GM06990 (cell line): ENCODE measurements at regions not wholly inside any gene's neighbourhood (a gene's known extent, or its start where the extent isn't known, plus 50 kb on each side); places are given as distances from the start of the nearest gene placed in this dataset.

Source experiments
- DNase-seq: peaks from one replicate; pipeline ENCODE4 v3.0.0-alpha.2; 2011; ENCODE audit not compliant: insufficient read length; ENCODE audit errors: extremely low read depth
- H3K27me3 ChIP-seq: replicated peaks from 2 replicates; pipeline ENCODE4 v1.6.0; 2011; ENCODE audit warnings: low read length; ENCODE audit not compliant: control insufficient read depth, insufficient read depth
- H3K36me3 ChIP-seq: 2 replicates; pipeline ENCODE4 v1.5.1; 2011; ENCODE audit warnings: low read length; ENCODE audit not compliant: control insufficient read depth, insufficient read depth
- H3K4me3 ChIP-seq: replicated peaks from 2 replicates; pipeline ENCODE4 v1.5.1; 2011; ENCODE audit warnings: low read depth, mild to moderate bottlenecking, control low read depth, low read length
- TF ChIP-seq, protein P1 (sequence below): IDR thresholded peaks from 2 replicates; pipeline ENCODE4 v1.5.1; 2011; ENCODE audit warnings: low read length, control low read depth, mild to moderate bottlenecking, inconsistent platforms; ENCODE audit not compliant: insufficient read depth, poor library complexity, severe bottlenecking

DNA sequence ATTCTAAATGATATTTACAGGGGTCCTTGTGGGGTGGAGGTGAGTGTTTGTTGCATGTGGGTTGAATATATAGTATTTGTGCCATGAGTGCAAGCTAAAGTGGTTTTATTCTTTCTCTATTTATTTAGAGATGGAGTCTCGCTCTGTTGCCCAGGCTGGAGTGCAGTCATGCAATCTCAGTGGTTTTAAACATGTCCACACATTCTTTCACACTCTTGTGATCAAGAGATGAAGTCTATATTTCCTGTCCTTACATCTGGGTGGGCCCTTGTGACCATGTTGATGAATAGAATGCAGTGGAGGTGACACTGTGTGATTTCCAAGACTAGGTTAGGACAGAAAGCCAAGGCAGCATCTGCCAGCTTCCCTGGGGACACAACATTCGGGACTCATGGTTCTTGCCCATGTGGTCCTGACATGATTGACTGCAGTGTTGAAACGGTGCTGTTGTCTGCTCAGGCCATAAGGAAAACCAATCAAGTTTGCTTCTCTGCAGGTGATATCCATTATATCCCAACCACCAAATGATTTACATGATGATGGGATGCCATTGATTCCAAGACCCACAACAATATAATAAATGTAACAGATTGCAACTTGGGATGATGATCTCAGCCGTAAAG is 172.6 kb downstream of the SUDS3 start:
- TF ChIP-seq, protein P1, sequence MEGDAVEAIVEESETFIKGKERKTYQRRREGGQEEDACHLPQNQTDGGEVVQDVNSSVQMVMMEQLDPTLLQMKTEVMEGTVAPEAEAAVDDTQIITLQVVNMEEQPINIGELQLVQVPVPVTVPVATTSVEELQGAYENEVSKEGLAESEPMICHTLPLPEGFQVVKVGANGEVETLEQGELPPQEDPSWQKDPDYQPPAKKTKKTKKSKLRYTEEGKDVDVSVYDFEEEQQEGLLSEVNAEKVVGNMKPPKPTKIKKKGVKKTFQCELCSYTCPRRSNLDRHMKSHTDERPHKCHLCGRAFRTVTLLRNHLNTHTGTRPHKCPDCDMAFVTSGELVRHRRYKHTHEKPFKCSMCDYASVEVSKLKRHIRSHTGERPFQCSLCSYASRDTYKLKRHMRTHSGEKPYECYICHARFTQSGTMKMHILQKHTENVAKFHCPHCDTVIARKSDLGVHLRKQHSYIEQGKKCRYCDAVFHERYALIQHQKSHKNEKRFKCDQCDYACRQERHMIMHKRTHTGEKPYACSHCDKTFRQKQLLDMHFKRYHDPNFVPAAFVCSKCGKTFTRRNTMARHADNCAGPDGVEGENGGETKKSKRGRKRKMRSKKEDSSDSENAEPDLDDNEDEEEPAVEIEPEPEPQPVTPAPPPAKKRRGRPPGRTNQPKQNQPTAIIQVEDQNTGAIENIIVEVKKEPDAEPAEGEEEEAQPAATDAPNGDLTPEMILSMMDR, result no peak
- no peak for DNase-seq
- Histone ChIP-seq H3K4me3 (no peak overlapping the region), H3K27me3 (no peaks in the 10 kb centered on the region), H3K36me3 (no peaks in the 10 kb centered on the region)

DNA sequence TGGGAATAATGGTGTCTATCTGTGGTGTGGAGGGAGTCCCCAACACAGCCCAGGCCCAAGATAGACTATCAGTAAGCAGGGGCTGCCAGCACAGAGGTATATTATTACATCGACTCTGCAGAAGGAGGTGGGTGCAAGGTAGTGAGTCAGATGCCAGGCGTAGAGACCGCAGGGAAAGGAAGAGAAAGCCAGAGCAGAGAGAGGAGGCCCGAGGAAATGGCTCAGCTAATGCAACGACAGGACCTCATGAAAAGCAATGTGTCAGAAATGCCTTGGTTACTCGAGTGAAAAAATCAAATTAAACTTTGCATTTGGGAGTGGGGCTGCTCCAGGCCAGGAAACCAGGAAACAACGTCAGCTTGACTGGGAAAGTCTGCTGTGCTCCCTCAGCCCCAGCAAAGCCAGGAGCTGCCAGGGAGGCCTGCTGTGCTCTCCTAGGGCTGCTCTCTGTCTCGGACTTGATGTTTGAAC is 173.2 kb downstream of the SUDS3 start:
- TF ChIP-seq, protein P1, result no peak
- Histone ChIP-seq H3K4me3 (no peak overlapping the region), H3K27me3 (no peaks in the 10 kb centered on the region), H3K36me3 (no peaks in the 10 kb centered on the region)
- DNase-seq, result no peak

DNA sequence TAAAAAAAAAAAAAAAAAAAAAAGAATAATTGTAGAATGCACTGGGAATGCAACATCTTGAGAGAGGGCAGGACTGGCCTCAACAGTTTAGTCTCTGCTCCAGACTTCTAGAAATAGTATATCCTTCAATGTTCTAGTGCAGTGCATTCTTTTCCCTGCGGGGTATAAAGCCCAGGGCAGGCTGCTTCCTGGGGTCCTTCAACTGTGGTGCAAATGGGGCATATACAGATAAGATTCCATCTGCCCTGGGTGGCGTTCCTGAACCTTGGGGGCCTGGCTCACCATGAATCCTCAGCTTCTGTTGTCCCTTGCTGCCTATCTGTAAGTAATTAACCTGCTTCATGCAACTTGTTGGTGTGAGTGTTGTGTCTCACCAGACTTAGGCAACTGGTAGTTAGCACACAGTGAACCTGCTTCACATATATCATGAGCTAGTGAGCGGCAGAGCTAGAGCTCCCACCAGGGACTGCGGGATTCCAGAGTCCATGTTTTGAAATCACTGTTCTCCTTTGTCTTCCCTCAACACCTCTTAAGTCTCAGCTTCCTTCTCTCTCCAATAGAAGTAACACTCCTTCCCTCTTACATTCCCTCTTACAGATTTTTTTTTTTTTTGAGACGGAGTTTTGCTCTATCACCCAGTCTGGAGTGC is 177.6 kb downstream of the SUDS3 start:
- no peak for DNase-seq
- TF ChIP-seq, protein P1, result no peak
- Histone ChIP-seq H3K27me3 (no peaks in the 10 kb centered on the region), H3K4me3 (no peak overlapping the region), H3K36me3 (no peaks in the 10 kb centered on the region)

DNA sequence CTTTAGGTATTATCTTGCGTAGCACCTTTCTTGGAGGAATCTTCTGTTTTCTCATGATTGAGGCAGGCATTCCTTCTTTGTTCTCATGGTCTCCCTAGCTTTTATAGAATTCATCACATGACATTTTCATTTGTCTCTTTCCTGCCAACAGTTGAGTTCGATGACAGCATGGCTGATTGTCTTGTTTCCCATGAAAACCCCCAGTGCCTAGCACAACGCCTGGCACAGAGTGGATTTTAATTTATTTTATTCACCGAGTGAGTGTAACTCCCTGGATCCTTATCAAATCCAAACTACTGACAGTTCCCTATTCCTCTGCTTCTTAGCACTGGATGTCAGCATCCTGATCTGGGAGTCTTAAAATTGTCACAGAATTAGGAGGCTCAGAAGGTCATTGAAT is 182.6 kb downstream of the SUDS3 start:
- Histone ChIP-seq H3K27me3 (no peaks in the 10 kb centered on the region), H3K36me3 (no peaks in the 10 kb centered on the region), H3K4me3 (no peak overlapping the region)
- no peak for DNase-seq
- TF ChIP-seq, protein P1, result no peak

DNA sequence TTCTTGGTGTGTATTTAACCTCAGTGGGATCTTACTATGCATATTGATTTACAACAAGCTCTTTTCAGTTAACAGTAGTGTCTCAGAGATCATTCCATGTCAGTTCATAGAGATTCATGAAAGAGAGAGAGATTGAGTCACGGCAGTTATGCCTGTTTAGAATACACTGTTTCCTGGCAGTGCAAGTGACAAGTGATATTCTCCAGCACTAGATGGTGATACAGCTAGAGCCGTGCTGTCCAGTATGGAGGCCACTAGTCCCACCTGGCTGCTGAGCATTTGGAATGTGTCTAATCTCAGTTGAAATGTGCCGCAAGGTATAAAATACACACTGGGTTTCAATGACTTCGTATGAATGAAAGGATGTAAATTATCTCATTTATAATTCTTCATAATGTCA is 184.4 kb downstream of the SUDS3 start:
- no peaks in the 10 kb centered on the region for H3K36me3 ChIP-seq
- no peak for DNase-seq

More for the DNA sequence above, 184.4 kb downstream of the SUDS3 start:
- no peak overlapping the region for H3K4me3 ChIP-seq
- TF ChIP-seq, protein P1, result no peak
- no peaks in the 10 kb centered on the region for H3K27me3 ChIP-seq
